ENCODE measurements at regions not wholly inside any gene's neighbourhood (a gene's known extent, or its start where the extent isn't known, plus 50 kb on each side); places are given as distances from the start of the nearest gene placed in this dataset.

GRCh38 chr15:81572190-81572589 lies 198.2 kb upstream of the TMC3 start:
- Histone ChIP-seq H4K20me1 (ENCODE audit: insufficient read depth, low read length) (no peaks in the 10 kb centered on the region), H3K9ac (ENCODE audit: low read depth, low read length) (no peak overlapping the region), H3K79me2 (ENCODE audit: insufficient read depth, low read length) (no peaks in the 10 kb centered on the region), H3K36me3 (ENCODE audit: insufficient read depth, low read length) (no peaks in the 10 kb centered on the region), H3K27me3 (ENCODE audit: insufficient read depth, low read length, poor library complexity) (peaks cover 5% of the 10 kb centered on the region), H2AFZ (ENCODE audit: low read depth, low read length) (no peak overlapping the region), H3K27ac (ENCODE audit: low read length) (no peak overlapping the region), H3K4me2 (ENCODE audit: insufficient read depth, low read length) (no peak overlapping the region), H3K9me3 (ENCODE audit: insufficient read depth, low read length, severe bottlenecking) (no peaks in the 10 kb centered on the region), H3K4me3 (ENCODE audit: low read depth in 1 of 2, low read length in 2 of 2) (no peak overlapping the region), H3K4me1 (ENCODE audit: insufficient read depth, low read length) (peaks cover 8% of the 10 kb centered on the region)
- TF ChIP-seq EZH2 (IDR thresholded peaks at IDR 0.05; ENCODE audit: borderline replicate concordance, low read depth, low read length, severe bottlenecking) (no peak), CTCF (IDR thresholded peaks at IDR 0.05; ENCODE audit: borderline replicate concordance, extremely low read depth, low read length, poor library complexity, severe bottlenecking) (no peak)
- no peak for DNase-seq
- no peak for ATAC-seq (ENCODE audit: insufficient read depth, low read depth)

GRCh38 chr15:81569286-81570080 lies 195.5 kb upstream of the TMC3 start:
- TF ChIP-seq EZH2 (IDR thresholded peaks at IDR 0.05; ENCODE audit: borderline replicate concordance, low read depth, low read length, severe bottlenecking): no peak
- TF ChIP-seq CTCF (IDR thresholded peaks at IDR 0.05; ENCODE audit: borderline replicate concordance, extremely low read depth, low read length, poor library complexity, severe bottlenecking): no peak
- DNase-seq: no peak

GRCh38 chr15:81567924-81568323 lies 193.9 kb upstream of the TMC3 start:
- no peak overlapping the region for H3K27ac ChIP-seq (ENCODE audit: low read length)
- no peaks in the 10 kb centered on the region for H3K79me2 ChIP-seq (ENCODE audit: insufficient read depth, low read length)
- H3K4me3 ChIP-seq (ENCODE audit: low read depth in 1 of 2, low read length in 2 of 2): no peak overlapping the region
- no peaks in the 10 kb centered on the region for H3K27me3 ChIP-seq (ENCODE audit: insufficient read depth, low read length, poor library complexity)
- no peaks in the 10 kb centered on the region for H3K9me3 ChIP-seq (ENCODE audit: insufficient read depth, low read length, severe bottlenecking)
- H2AFZ ChIP-seq (ENCODE audit: low read depth, low read length): no peak overlapping the region
- H3K4me2 ChIP-seq (ENCODE audit: insufficient read depth, low read length): no peak overlapping the region
- peaks cover 2% of the 10 kb centered on the region; the same call in 1 of the 2 replicates for H3K4me1 ChIP-seq (ENCODE audit: insufficient read depth, low read length)
- DNase-seq (no peak), ATAC-seq (ENCODE audit: insufficient read depth, low read depth) (no peak)
- TF ChIP-seq CTCF (IDR thresholded peaks at IDR 0.05; ENCODE audit: borderline replicate concordance, extremely low read depth, low read length, poor library complexity, severe bottlenecking) (no peak), EZH2 (IDR thresholded peaks at IDR 0.05; ENCODE audit: borderline replicate concordance, low read depth, low read length, severe bottlenecking) (no peak)
- no peak overlapping the region for H3K9ac ChIP-seq (ENCODE audit: low read depth, low read length)
- H3K36me3 ChIP-seq (ENCODE audit: insufficient read depth, low read length): no peaks in the 10 kb centered on the region
- no peaks in the 10 kb centered on the region for H4K20me1 ChIP-seq (ENCODE audit: insufficient read depth, low read length)

More at GRCh38 chr15:81569286-81570080, 195.5 kb upstream of the TMC3 start:
- Histone ChIP-seq H3K79me2 (ENCODE audit: insufficient read depth, low read length) (no peaks in the 10 kb centered on the region), H3K9ac (ENCODE audit: low read depth, low read length) (no peak overlapping the region), H3K4me2 (ENCODE audit: insufficient read depth, low read length) (no peak overlapping the region), H3K27me3 (ENCODE audit: insufficient read depth, low read length, poor library complexity) (peaks cover 2% of the 10 kb centered on the region), H3K36me3 (ENCODE audit: insufficient read depth, low read length) (no peaks in the 10 kb centered on the region), H3K27ac (ENCODE audit: low read length) (no peak overlapping the region), H3K4me1 (ENCODE audit: insufficient read depth, low read length) (peaks cover 8% of the 10 kb centered on the region), H3K4me3 (ENCODE audit: low read depth in 1 of 2, low read length in 2 of 2) (no peak overlapping the region), H4K20me1 (ENCODE audit: insufficient read depth, low read length) (no peaks in the 10 kb centered on the region), H3K9me3 (ENCODE audit: insufficient read depth, low read length, severe bottlenecking) (no peaks in the 10 kb centered on the region), H2AFZ (ENCODE audit: low read depth, low read length) (no peak overlapping the region)
- no peak for ATAC-seq (ENCODE audit: insufficient read depth, low read depth)

Data from DND-41 (cell line).